ENCODE measurements at regions not wholly inside any gene's neighbourhood (a gene's known extent, or its start where the extent isn't known, plus 50 kb on each side); places are given as distances from the start of the nearest gene placed in this dataset.

- DNase-seq = no peak
Observed at GRCh38 chr9:38284588-38285051, 107.9 kb upstream of the ALDH1B1 start.

GRCh38 chr9:38284039-38284575, 108.4 kb upstream of the ALDH1B1 start:
- DNase-seq = no peak

- no peak for DNase-seq
Observed at GRCh38 chr9:38282756-38283155, 109.7 kb upstream of the ALDH1B1 start.

GRCh38 chr9:38281917-38282316, 110.6 kb upstream of the ALDH1B1 start:
- DNase-seq = no peak

- DNase-seq = no peak
Observed at GRCh38 chr9:38281196-38281595, 111.3 kb upstream of the ALDH1B1 start.

GRCh38 chr9:38280251-38280800, 112.2 kb upstream of the ALDH1B1 start:
- DNase-seq = no peak

GRCh38 chr9:38278931-38279679, 113.4 kb upstream of the ALDH1B1 start:
- no peak for DNase-seq

GRCh38 chr9:38278457-38278856, 114.0 kb upstream of the ALDH1B1 start:
- no peak for DNase-seq

- no peak for DNase-seq
Observed at GRCh38 chr9:38277601-38278200, 114.8 kb upstream of the ALDH1B1 start.

- DNase-seq = no peak
Observed at GRCh38 chr9:38276771-38277439, 115.6 kb upstream of the ALDH1B1 start.

- DNase-seq = no peak
Observed at GRCh38 chr9:38274800-38275199, 117.7 kb upstream of the ALDH1B1 start.

GRCh38 chr9:38272710-38273109, 119.8 kb upstream of the ALDH1B1 start:
- DNase-seq = no peak

GRCh38 chr9:38271666-38272241, 120.7 kb upstream of the ALDH1B1 start:
- DNase-seq = no peak

- DNase-seq = no peak
Observed at GRCh38 chr9:38269775-38270174, 122.7 kb upstream of the ALDH1B1 start.

- no peak for DNase-seq
Observed at GRCh38 chr9:38263532-38263931, 129.0 kb upstream of the ALDH1B1 start.

GRCh38 chr9:38259519-38260218, 132.8 kb upstream of the ALDH1B1 start:
- DNase-seq = no peak

- DNase-seq = no peak
Observed at GRCh38 chr9:38259056-38259455, 133.4 kb upstream of the ALDH1B1 start.

- DNase-seq = no peak
Observed at GRCh38 chr9:38257626-38258215, 134.8 kb upstream of the ALDH1B1 start.

GRCh38 chr9:38256461-38256860, 136.0 kb upstream of the ALDH1B1 start:
- no peak for DNase-seq

GRCh38 chr9:38255599-38255998, 136.9 kb upstream of the ALDH1B1 start:
- no peak for DNase-seq

GRCh38 chr9:38254756-38255155, 137.7 kb upstream of the ALDH1B1 start:
- no peak for DNase-seq

- no peak for DNase-seq
Observed at GRCh38 chr9:38254151-38254550, 138.4 kb upstream of the ALDH1B1 start.

All from effector CD8-positive, alpha-beta T cell (primary cell).